ENCODE measurements at regions not wholly inside any gene's neighbourhood (a gene's known extent, or its start where the extent isn't known, plus 50 kb on each side); places are given as distances from the start of the nearest gene placed in this dataset.

DNA sequence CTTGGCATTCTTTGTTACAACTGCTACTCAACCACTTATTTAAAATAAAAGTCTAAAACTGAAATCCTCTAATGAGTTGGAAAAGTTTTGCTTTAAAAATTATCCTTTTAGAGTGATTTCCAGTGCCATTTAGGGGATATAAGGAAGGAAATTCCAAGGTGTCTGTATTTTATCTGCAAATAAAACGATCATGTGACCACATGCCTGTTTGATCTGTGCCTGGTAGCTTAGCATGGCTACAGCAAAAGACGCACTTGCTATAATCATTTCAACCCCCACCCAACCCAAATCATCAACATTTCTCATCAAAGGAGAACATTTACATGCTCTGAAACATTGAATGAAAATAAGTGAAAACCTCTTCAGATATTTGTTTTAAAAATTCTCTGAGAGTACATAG is 615.1 kb downstream of the IRS1 start (continued):
- TF ChIP-seq CHD4 (IDR thresholded peaks at IDR 0.05; ENCODE audit: borderline replicate concordance) = no peak
- no peak for TF ChIP-seq HOXB13 (CRISPR knock-in tag; IDR thresholded peaks at IDR 0.05; ENCODE audit: low read depth)
- TF ChIP-seq ZSCAN20 (CRISPR knock-in tag; IDR thresholded peaks at IDR 0.05) = no peak
- TF ChIP-seq RARB (CRISPR knock-in tag; IDR thresholded peaks at IDR 0.05) = no peak

- peaks cover 41% of the 10 kb centered on the region; the same call in 2 of the 3 replicates for H3K9me3 ChIP-seq
- H3K4me1 ChIP-seq = peaks cover 32% of the 10 kb centered on the region
- ChIA-PET POLR2A (interaction anchor here (0.6 to 0.9 kb wide), 2 partner anchors 490 to 616 kb away, joined by 3 to 4 read pairs; partner anchors contain the start of gene IRS1), CTCF (no interaction called here)
- no peak for FAIRE-seq
- H3K4me2 ChIP-seq = no peak overlapping the region
- H3K4me3 ChIP-seq = no peak overlapping the region
- WGBS (ENCODE audit: missing lambda C conversion rate) = 85% methylated on average over 3 of the region's 3 CpGs
- DNase-seq (ENCODE audit: low read depth in 1 of 2, low spot score in 1 of 2) = no peak
- no peak for TF ChIP-seq ZSCAN20 (CRISPR knock-in tag; IDR thresholded peaks at IDR 0.05)
- TF ChIP-seq, protein P1, sequence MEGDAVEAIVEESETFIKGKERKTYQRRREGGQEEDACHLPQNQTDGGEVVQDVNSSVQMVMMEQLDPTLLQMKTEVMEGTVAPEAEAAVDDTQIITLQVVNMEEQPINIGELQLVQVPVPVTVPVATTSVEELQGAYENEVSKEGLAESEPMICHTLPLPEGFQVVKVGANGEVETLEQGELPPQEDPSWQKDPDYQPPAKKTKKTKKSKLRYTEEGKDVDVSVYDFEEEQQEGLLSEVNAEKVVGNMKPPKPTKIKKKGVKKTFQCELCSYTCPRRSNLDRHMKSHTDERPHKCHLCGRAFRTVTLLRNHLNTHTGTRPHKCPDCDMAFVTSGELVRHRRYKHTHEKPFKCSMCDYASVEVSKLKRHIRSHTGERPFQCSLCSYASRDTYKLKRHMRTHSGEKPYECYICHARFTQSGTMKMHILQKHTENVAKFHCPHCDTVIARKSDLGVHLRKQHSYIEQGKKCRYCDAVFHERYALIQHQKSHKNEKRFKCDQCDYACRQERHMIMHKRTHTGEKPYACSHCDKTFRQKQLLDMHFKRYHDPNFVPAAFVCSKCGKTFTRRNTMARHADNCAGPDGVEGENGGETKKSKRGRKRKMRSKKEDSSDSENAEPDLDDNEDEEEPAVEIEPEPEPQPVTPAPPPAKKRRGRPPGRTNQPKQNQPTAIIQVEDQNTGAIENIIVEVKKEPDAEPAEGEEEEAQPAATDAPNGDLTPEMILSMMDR (IDR thresholded peaks at IDR 0.05) = no peak
- TF ChIP-seq NFE2L2 (conservative IDR thresholded peaks at IDR 0.05; ENCODE audit: low read length) = no peak
- no peak for TF ChIP-seq USF2 (IDR thresholded peaks at IDR 0.05)
- TF ChIP-seq RCOR1 (IDR thresholded peaks at IDR 0.05; ENCODE audit: low read depth, low read length) = no peak
- ATAC-seq = no peak
- H3K27ac ChIP-seq = peak overlapping the region in 1 of 2 experiments; percentile 52; a peak in 3 of 6 replicates
Observed at GRCh38 chr2:226183550-226183949, 616.1 kb downstream of the IRS1 start.

DNA sequence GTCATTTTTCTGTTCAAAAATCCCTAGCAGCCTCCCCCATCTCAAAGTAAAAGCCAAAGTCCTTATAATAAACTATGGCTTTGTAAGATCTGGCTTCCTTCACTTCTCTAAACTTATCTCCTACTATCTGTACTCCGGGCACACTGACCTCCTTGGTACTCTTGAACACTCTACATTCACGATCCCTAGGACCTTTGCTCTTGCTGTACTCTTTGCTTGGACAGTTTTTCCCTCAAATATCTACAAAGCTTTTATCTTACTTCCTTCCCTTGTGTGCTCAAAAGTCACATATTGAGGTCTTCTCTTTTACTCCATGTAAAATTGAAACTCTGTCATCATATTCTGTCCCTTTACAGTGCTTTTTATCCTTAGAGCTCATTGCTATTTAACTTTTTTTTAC is 616.6 kb downstream of the IRS1 start:
- Histone ChIP-seq H3K9me3 (peaks cover 44% of the 10 kb centered on the region), H3K4me1 (peaks cover 32% of the 10 kb centered on the region), H3K4me3 (no peak overlapping the region), H3K27ac (no peak overlapping the region; a peak in 1 of 6 replicates), H3K4me2 (no peak overlapping the region)
- POLR2A ChIA-PET = interaction anchor here (0.9 kb wide), 1 partner anchor 617 kb away, joined by 4 read pairs; the partner anchor contains the start of gene IRS1
- TF ChIP-seq POLR2AphosphoS2 (conservative IDR thresholded peaks at IDR 0.05; ENCODE audit: low read length) = no peak
- TF ChIP-seq, protein P2, sequence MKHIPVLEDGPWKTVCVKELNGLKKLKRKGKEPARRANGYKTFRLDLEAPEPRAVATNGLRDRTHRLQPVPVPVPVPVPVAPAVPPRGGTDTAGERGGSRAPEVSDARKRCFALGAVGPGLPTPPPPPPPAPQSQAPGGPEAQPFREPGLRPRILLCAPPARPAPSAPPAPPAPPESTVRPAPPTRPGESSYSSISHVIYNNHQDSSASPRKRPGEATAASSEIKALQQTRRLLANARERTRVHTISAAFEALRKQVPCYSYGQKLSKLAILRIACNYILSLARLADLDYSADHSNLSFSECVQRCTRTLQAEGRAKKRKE (CRISPR knock-in tag; IDR thresholded peaks at IDR 0.05; ENCODE audit: low read depth) = no peak
- no peak for TF ChIP-seq RARB (CRISPR knock-in tag; IDR thresholded peaks at IDR 0.05)
- TF ChIP-seq GATA3 (IDR thresholded peaks at IDR 0.05; ENCODE audit: borderline replicate concordance) = no peak
- no peak for TF ChIP-seq PBX3 (IDR thresholded peaks at IDR 0.05)
- no peak for ATAC-seq
- FAIRE-seq = no peak
- no peak for DNase-seq (ENCODE audit: low read depth in 1 of 2, low spot score in 1 of 2)
- CTCF ChIA-PET = no interaction called here
- 81% methylated on average over 2 of the region's 2 CpGs for WGBS (ENCODE audit: missing lambda C conversion rate)

DNA sequence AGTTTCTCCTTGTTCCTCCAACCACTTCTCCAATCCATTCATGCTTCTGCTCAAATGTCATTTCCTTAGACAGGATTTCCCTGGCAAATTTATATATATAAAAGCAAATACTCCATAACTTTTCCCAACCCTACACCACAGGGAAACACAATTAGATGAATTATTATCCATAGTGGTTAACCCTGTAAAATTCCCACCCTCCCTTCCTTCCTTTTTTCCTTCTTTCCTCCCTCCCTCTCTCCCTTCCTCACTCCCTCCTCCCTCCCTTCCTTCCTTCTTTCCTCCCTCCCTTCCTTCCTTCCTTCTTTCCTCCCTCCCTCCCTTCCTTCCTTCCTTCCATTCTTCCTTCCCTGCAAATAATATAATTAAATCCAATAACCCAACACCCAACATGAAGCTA is 617.7 kb downstream of the IRS1 start:
- Histone ChIP-seq H3K9me3 (peaks cover 55% of the 10 kb centered on the region), H3K4me3 (no peak overlapping the region), H3K4me1 (peaks cover 26% of the 10 kb centered on the region), H3K4me2 (no peak overlapping the region), H3K27ac (no peak overlapping the region)
- ATAC-seq (no peak), FAIRE-seq (no peak), DNase-seq (ENCODE audit: low read depth in 1 of 2, low spot score in 1 of 2) (no peak)
- POLR2A ChIA-PET = no interaction called here
- TF ChIP-seq, protein P3, sequence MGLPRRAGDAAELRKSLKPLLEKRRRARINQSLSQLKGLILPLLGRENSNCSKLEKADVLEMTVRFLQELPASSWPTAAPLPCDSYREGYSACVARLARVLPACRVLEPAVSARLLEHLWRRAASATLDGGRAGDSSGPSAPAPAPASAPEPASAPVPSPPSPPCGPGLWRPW (IDR thresholded peaks at IDR 0.05) = no peak
- TF ChIP-seq, protein P2 (CRISPR knock-in tag; IDR thresholded peaks at IDR 0.05; ENCODE audit: low read depth) = no peak
- CTCF ChIA-PET = interaction anchor here (1.2 kb wide), 1 partner anchor 12 kb away, joined by 3 read pairs; no protein-coding TSS in a partner anchor

Data from A549 (cell line).